ENCODE measurements at regions not wholly inside any gene's neighbourhood (a gene's known extent, or its start where the extent isn't known, plus 50 kb on each side); places are given as distances from the start of the nearest gene placed in this dataset.

DNA sequence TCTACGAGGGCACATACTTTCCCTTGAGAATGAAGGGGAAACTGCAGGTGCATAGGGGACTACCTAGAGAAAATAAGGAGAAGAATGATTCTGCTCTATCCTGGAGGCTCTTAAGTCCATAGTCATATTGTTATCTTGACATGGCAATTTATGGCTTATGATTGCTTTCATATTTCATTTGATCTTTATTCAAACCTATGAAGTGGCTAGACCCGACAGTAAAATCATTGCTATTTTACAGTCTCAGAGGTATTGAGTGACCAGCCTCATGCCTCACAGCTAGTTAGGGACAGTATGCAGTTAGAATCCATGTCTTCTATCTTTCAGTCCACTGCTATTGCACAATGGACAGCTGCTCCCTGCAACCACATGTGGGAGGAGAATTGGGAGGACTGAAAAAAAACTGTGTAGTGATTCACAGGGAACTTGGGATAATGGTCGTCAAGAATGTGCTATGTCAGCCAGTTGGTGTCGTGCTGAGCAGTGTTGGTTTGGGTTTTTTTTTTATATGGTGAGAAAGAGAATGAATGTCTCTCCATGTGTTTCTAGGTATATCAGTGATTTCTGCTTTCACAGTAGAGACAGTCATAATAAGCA lies 63.2 kb upstream of the SPPL2A start:
- ChIA-PET CTCF (no interaction called here), POLR2A (ENCODE audit: unreplicated experiment) (no interaction called here)

DNA sequence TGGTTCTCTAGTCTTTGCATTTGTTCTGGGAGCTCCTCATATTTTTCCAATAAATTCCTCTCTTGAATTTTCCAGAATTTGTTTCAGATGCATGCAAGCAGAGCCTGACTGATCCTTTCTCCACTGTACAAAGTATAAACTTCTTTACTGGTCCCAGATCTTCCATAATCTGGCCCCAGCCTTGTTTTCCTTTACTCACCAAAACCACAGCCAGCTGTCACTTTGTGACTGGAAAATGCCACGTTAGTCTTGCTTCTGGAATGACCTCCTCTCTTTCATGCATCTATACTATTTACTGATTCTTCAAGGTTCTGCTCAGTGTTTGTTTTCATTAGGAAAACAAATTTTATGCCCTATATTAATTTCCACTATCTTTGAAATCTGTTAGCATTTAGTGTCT lies 60.4 kb upstream of the SPPL2A start:
- Histone ChIP-seq H4K20me1 (ENCODE audit: low read length) (no peaks in the 10 kb centered on the region), H3K9ac (ENCODE audit: low read length) (no peak overlapping the region), H2AFZ (ENCODE audit: low read length) (no peak overlapping the region), H3K27me3 (ENCODE audit: low read length) (no peaks in the 10 kb centered on the region), H3K27ac (ENCODE audit: low read length) (no peak overlapping the region), H3K79me2 (ENCODE audit: low read length) (no peaks in the 10 kb centered on the region), H3K4me2 (ENCODE audit: low read length) (no peak overlapping the region), H3F3A (ENCODE audit: low read length, unreplicated experiment) (no peaks in the 10 kb centered on the region), H3K4me1 (ENCODE audit: insufficient read depth, low read length) (no peaks in the 10 kb centered on the region), H3K36me3 (ENCODE audit: low read depth, low read length) (no peaks in the 10 kb centered on the region), H3K4me3 (ENCODE audit: low read length) (no peak overlapping the region), H3K9me3 (ENCODE audit: low read length) (no peaks in the 10 kb centered on the region), H3K9me2 (replicated peaks; ENCODE audit: low read length) (no peaks in the 10 kb centered on the region)
- intact Hi-C loops (cut with micrococcal nuclease), result no loop called here
- ChIA-PET POLR2A (ENCODE audit: unreplicated experiment) (interaction anchor here (0.6 kb wide), 1 partner anchor 425 kb away, joined by 3 read pairs; no protein-coding TSS in a partner anchor), CTCF (no interaction called here)
- TF ChIP-seq EZH2phosphoT487 (IDR thresholded peaks at IDR 0.05; ENCODE audit: borderline replicate concordance, low read length) (no peak), EZH2 (IDR thresholded peaks at IDR 0.05; ENCODE audit: low read length, unreplicated experiment) (no peak)
- TF ChIP-seq, protein P1, sequence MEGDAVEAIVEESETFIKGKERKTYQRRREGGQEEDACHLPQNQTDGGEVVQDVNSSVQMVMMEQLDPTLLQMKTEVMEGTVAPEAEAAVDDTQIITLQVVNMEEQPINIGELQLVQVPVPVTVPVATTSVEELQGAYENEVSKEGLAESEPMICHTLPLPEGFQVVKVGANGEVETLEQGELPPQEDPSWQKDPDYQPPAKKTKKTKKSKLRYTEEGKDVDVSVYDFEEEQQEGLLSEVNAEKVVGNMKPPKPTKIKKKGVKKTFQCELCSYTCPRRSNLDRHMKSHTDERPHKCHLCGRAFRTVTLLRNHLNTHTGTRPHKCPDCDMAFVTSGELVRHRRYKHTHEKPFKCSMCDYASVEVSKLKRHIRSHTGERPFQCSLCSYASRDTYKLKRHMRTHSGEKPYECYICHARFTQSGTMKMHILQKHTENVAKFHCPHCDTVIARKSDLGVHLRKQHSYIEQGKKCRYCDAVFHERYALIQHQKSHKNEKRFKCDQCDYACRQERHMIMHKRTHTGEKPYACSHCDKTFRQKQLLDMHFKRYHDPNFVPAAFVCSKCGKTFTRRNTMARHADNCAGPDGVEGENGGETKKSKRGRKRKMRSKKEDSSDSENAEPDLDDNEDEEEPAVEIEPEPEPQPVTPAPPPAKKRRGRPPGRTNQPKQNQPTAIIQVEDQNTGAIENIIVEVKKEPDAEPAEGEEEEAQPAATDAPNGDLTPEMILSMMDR (conservative IDR thresholded peaks at IDR 0.05; ENCODE audit: low read depth, low read length), result no peak
- no TSS peak for BruUV-seq (replicated peaks)
- DNase-seq (no peak), ATAC-seq (no peak)

More for the DNA sequence above, 63.2 kb upstream of the SPPL2A start:
- H3K9me3 ChIP-seq (ENCODE audit: low read length), result no peaks in the 10 kb centered on the region
- no peaks in the 10 kb centered on the region for H3K4me1 ChIP-seq (ENCODE audit: insufficient read depth, low read length)
- H3F3A ChIP-seq (ENCODE audit: low read length, unreplicated experiment), result no peaks in the 10 kb centered on the region
- no peak for TF ChIP-seq EZH2phosphoT487 (IDR thresholded peaks at IDR 0.05; ENCODE audit: borderline replicate concordance, low read length)
- TF ChIP-seq, protein P1 (conservative IDR thresholded peaks at IDR 0.05; ENCODE audit: low read depth, low read length), result no peak
- no peak for TF ChIP-seq EZH2 (IDR thresholded peaks at IDR 0.05; ENCODE audit: low read length, unreplicated experiment)
- ATAC-seq (no peak), DNase-seq (peak; percentile 47)
- no peaks in the 10 kb centered on the region for H3K27me3 ChIP-seq (ENCODE audit: low read length)
- no peak overlapping the region for H3K4me3 ChIP-seq (ENCODE audit: low read length)
- H3K4me2 ChIP-seq (ENCODE audit: low read length), result no peak overlapping the region
- H3K9me2 ChIP-seq (replicated peaks; ENCODE audit: low read length), result no peaks in the 10 kb centered on the region
- H3K36me3 ChIP-seq (ENCODE audit: low read depth, low read length), result no peaks in the 10 kb centered on the region
- no peak overlapping the region for H3K27ac ChIP-seq (ENCODE audit: low read length)
- no TSS peak for BruUV-seq (replicated peaks)
- intact Hi-C loops (cut with micrococcal nuclease), result no loop called here
- no peaks in the 10 kb centered on the region for H3K79me2 ChIP-seq (ENCODE audit: low read length)
- H2AFZ ChIP-seq (ENCODE audit: low read length), result no peak overlapping the region
- H3K9ac ChIP-seq (ENCODE audit: low read length), result no peak overlapping the region
- H4K20me1 ChIP-seq (ENCODE audit: low read length), result no peaks in the 10 kb centered on the region

DNA sequence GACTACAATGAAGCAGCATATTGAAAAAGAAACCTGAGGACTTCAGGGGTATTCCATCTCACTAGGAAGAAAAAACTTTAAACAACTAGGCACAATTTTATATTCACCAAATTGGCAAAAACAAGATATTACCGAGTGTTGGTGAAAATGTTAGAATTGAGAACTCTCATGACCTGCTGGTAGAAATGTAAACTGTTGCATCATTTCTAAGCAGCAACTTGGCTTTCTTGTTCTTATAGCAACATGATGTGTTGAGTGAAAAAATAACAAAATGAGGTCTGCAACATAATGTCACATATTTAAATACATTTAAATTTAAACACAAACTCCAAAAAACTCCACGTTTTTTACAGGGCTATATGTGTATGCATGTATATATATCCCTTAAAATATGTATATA lies 59.0 kb upstream of the SPPL2A start:
- Histone ChIP-seq H3K4me1 (ENCODE audit: insufficient read depth, low read length) (no peaks in the 10 kb centered on the region; the same call in 1 of the 2 replicates), H3K4me2 (ENCODE audit: low read length) (no peak overlapping the region), H3K36me3 (ENCODE audit: low read depth, low read length) (no peaks in the 10 kb centered on the region), H3K79me2 (ENCODE audit: low read length) (no peaks in the 10 kb centered on the region), H3K9me2 (replicated peaks; ENCODE audit: low read length) (no peaks in the 10 kb centered on the region), H3K27me3 (ENCODE audit: low read length) (no peaks in the 10 kb centered on the region), H3F3A (ENCODE audit: low read length, unreplicated experiment) (no peaks in the 10 kb centered on the region), H3K27ac (ENCODE audit: low read length) (no peak overlapping the region), H3K9ac (ENCODE audit: low read length) (no peak overlapping the region), H4K20me1 (ENCODE audit: low read length) (no peaks in the 10 kb centered on the region), H2AFZ (ENCODE audit: low read length) (no peak overlapping the region), H3K4me3 (ENCODE audit: low read length) (no peak overlapping the region), H3K9me3 (ENCODE audit: low read length) (no peaks in the 10 kb centered on the region)
- TF ChIP-seq EZH2 (IDR thresholded peaks at IDR 0.05; ENCODE audit: low read length, unreplicated experiment) (no peak), EZH2phosphoT487 (IDR thresholded peaks at IDR 0.05; ENCODE audit: borderline replicate concordance, low read length) (no peak)
- TF ChIP-seq, protein P1 (conservative IDR thresholded peaks at IDR 0.05; ENCODE audit: low read depth, low read length), result no peak
- ChIA-PET CTCF (no interaction called here), POLR2A (ENCODE audit: unreplicated experiment) (no interaction called here)
- no TSS peak for BruUV-seq (replicated peaks)
- no peak for ATAC-seq
- intact Hi-C loops (cut with micrococcal nuclease), result no loop called here
- DNase-seq, result no peak
